ENCODE measurements at regions not wholly inside any gene's neighbourhood (a gene's known extent, or its start where the extent isn't known, plus 50 kb on each side); places are given as distances from the start of the nearest gene placed in this dataset.

DNA sequence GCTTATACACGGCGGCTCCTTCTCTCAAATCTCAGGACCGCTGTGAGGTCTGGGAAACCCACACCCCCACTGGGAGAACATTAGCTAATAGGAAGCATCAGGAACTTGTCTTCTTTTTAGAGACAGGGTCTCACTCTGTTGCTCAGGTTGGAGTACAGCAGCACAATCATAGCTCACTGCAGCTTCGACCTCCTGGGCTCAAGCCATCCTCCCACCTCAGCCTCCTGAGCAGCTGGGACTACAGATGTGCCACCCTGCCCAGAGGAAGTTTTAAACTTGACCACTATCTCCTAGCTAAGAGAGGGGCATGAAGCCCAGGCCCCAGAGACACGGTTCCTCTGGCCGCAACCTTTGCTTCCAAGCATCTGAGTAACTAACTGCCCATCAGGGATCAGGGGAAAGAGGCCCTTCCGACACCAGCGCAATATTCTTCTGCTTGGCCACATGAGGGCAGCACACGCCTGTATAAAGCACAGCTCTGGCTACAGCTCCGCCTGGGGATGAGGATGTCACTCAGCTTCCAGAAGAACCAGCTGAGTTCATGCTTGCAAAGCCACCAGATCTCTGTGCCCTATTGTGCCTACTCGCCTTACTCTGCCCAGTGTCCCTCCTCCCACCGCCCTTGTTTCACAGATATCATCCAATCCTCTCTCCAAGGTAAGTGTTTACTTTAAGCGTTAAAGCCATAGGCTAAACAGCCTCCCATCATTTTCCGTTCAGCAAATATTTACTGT is 57.6 kb upstream of the SLC6A11 start (continued):
- TF ChIP-seq, protein P1, sequence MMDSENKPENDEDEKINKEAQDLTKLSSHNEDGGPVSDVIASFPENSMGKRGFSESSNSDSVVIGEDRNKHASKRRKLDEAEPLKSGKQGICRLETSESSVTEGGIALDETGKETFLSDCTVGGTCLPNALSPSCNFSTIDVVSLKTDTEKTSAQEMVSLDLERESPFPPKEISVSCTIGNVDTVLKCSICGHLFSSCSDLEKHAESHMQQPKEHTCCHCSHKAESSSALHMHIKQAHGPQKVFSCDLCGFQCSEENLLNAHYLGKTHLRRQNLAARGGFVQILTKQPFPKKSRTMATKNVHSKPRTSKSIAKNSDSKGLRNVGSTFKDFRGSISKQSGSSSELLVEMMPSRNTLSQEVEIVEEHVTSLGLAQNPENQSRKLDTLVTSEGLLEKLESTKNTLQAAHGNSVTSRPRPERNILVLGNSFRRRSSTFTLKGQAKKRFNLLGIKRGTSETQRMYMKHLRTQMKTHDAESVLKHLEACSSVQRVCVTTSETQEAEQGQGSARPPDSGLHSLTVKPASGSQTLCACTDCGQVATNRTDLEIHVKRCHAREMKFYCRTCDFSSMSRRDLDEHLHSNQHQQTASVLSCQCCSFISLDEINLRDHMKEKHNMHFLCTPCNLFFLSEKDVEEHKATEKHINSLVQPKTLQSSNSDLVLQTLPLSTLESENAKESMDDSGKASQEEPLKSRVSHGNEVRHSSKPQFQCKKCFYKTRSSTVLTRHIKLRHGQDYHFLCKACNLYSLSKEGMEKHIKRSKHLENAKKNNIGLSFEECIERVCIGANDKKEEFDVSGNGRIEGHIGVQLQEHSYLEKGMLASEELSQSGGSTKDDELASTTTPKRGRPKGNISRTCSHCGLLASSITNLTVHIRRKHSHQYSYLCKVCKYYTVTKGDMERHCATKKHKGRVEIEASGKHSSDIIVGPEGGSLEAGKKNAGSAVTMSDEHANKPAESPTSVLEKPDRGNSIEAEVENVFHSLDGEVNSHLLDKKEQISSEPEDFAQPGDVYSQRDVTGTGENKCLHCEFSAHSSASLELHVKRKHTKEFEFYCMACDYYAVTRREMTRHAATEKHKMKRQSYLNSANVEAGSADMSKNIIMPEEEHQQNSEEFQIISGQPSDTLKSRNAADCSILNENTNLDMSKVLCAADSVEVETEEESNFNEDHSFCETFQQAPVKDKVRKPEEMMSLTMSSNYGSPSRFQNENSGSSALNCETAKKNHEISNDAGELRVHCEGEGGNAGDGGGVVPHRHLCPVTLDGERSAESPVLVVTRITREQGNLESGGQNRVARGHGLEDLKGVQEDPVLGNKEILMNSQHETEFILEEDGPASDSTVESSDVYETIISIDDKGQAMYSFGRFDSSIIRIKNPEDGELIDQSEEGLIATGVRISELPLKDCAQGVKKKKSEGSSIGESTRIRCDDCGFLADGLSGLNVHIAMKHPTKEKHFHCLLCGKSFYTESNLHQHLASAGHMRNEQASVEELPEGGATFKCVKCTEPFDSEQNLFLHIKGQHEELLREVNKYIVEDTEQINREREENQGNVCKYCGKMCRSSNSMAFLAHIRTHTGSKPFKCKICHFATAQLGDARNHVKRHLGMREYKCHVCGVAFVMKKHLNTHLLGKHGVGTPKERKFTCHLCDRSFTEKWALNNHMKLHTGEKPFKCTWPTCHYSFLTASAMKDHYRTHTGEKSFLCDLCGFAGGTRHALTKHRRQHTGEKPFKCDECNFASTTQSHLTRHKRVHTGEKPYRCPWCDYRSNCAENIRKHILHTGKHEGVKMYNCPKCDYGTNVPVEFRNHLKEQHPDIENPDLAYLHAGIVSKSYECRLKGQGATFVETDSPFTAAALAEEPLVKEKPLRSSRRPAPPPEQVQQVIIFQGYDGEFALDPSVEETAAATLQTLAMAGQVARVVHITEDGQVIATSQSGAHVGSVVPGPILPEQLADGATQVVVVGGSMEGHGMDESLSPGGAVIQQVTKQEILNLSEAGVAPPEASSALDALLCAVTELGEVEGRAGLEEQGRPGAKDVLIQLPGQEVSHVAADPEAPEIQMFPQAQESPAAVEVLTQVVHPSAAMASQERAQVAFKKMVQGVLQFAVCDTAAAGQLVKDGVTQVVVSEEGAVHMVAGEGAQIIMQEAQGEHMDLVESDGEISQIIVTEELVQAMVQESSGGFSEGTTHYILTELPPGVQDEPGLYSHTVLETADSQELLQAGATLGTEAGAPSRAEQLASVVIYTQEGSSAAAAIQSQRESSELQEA (CRISPR knock-in tag; IDR thresholded peaks at IDR 0.05; ENCODE audit: not compliant biosample characterization), result no peak
- no peak for TF ChIP-seq NFE2L2 (IDR thresholded peaks at IDR 0.05; ENCODE audit: low read length)
- TF ChIP-seq, protein P2, sequence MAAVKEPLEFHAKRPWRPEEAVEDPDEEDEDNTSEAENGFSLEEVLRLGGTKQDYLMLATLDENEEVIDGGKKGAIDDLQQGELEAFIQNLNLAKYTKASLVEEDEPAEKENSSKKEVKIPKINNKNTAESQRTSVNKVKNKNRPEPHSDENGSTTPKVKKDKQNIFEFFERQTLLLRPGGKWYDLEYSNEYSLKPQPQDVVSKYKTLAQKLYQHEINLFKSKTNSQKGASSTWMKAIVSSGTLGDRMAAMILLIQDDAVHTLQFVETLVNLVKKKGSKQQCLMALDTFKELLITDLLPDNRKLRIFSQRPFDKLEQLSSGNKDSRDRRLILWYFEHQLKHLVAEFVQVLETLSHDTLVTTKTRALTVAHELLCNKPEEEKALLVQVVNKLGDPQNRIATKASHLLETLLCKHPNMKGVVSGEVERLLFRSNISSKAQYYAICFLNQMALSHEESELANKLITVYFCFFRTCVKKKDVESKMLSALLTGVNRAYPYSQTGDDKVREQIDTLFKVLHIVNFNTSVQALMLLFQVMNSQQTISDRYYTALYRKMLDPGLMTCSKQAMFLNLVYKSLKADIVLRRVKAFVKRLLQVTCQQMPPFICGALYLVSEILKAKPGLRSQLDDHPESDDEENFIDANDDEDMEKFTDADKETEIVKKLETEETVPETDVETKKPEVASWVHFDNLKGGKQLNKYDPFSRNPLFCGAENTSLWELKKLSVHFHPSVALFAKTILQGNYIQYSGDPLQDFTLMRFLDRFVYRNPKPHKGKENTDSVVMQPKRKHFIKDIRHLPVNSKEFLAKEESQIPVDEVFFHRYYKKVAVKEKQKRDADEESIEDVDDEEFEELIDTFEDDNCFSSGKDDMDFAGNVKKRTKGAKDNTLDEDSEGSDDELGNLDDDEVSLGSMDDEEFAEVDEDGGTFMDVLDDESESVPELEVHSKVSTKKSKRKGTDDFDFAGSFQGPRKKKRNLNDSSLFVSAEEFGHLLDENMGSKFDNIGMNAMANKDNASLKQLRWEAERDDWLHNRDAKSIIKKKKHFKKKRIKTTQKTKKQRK (IDR thresholded peaks at IDR 0.05; ENCODE audit: low read length), result no peak
- 0 out of 2 replicates have a peak, but pooled peaks have one; percentile 37 for TF ChIP-seq IRF2 (CRISPR knock-in tag; IDR thresholded peaks at IDR 0.05)
- TF ChIP-seq ZNF839 (CRISPR knock-in tag; IDR thresholded peaks at IDR 0.05; ENCODE audit: borderline replicate concordance), result no peak
- 0 out of 2 replicates have a peak, but pooled peaks have one; percentile 48 for TF ChIP-seq ELF3 (CRISPR knock-in tag; IDR thresholded peaks at IDR 0.05)
- TF ChIP-seq FOSL2 (CRISPR knock-in tag; IDR thresholded peaks at IDR 0.05), result 0 out of 2 replicates have a peak, but pooled peaks have one; percentile 17
- TF ChIP-seq, protein P3, sequence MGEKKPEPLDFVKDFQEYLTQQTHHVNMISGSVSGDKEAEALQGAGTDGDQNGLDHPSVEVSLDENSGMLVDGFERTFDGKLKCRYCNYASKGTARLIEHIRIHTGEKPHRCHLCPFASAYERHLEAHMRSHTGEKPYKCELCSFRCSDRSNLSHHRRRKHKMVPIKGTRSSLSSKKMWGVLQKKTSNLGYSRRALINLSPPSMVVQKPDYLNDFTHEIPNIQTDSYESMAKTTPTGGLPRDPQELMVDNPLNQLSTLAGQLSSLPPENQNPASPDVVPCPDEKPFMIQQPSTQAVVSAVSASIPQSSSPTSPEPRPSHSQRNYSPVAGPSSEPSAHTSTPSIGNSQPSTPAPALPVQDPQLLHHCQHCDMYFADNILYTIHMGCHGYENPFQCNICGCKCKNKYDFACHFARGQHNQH (CRISPR knock-in tag; IDR thresholded peaks at IDR 0.05), result peak; percentile 51; the same call in 1 of the 2 replicates
- TF ChIP-seq ZNF234 (CRISPR knock-in tag; conservative IDR thresholded peaks at IDR 0.05), result no peak
- TF ChIP-seq, protein P4, sequence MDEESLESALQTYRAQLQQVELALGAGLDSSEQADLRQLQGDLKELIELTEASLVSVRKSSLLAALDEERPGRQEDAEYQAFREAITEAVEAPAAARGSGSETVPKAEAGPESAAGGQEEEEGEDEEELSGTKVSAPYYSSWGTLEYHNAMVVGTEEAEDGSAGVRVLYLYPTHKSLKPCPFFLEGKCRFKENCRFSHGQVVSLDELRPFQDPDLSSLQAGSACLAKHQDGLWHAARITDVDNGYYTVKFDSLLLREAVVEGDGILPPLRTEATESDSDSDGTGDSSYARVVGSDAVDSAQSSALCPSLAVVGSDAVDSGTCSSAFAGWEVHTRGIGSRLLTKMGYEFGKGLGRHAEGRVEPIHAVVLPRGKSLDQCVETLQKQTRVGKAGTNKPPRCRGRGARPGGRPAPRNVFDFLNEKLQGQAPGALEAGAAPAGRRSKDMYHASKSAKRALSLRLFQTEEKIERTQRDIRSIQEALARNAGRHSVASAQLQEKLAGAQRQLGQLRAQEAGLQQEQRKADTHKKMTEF (CRISPR knock-in tag; IDR thresholded peaks at IDR 0.05), result no peak
- TF ChIP-seq AHR (CRISPR knock-in tag; IDR thresholded peaks at IDR 0.05), result no peak
- TF ChIP-seq SALL2 (CRISPR knock-in tag; IDR thresholded peaks at IDR 0.05), result no peak
- no peak for TF ChIP-seq ZNF577 (CRISPR knock-in tag; IDR thresholded peaks at IDR 0.05; ENCODE audit: borderline replicate concordance, low read depth)
- no peak for TF ChIP-seq ZNF558 (CRISPR knock-in tag; IDR thresholded peaks at IDR 0.05; ENCODE audit: borderline replicate concordance)
- 0 out of 2 replicates have a peak, but pooled peaks have one; percentile 23 for TF ChIP-seq MXD4 (CRISPR knock-in tag; IDR thresholded peaks at IDR 0.05)
- no peak for TF ChIP-seq ZNF331 (CRISPR knock-in tag; IDR thresholded peaks at IDR 0.05)

Measured in HepG2 (cell line).